Endothelial cell of umbilical vein (primary cell): ENCODE measurements at regions not wholly inside any gene's neighbourhood (a gene's known extent, or its start where the extent isn't known, plus 50 kb on each side); places are given as distances from the start of the nearest gene placed in this dataset.

Experiments used
- EZH2 ChIP-seq: IDR thresholded peaks from 2 replicates; pipeline ENCODE4 v1.6.1; 2012; ENCODE audit warnings: borderline replicate concordance, low read depth, mild to moderate bottlenecking, moderate library complexity, low read length, inconsistent platforms; ENCODE audit not compliant: severe bottlenecking
- MYC ChIP-seq: IDR thresholded peaks from one replicate; pipeline ENCODE4 v1.6.1; 2011; ENCODE audit warnings: mild to moderate bottlenecking, low read depth, low read length
- POLR2A ChIP-seq: IDR thresholded peaks from 2 replicates; pipeline ENCODE4 v1.6.1; 2012; ENCODE audit warnings: low read depth, mild to moderate bottlenecking, control low read depth, low read length
- POLR2AphosphoS5 ChIP-seq: IDR thresholded peaks from 2 replicates; pipeline ENCODE4 v1.6.1; 2012; ENCODE audit warnings: low read depth, mild to moderate bottlenecking, control low read depth, low read length, moderate library complexity; ENCODE audit not compliant: insufficient read depth
- TF ChIP-seq, protein P1 (sequence below), 2 donors: IDR thresholded peaks; 1 replicate in 1 of 2; 2 replicates in 1 of 2; pipeline ENCODE4 v1.5.1; 2011; ENCODE audit warnings: low read length in 2 of 2, mild to moderate bottlenecking in 2 of 2, moderate library complexity in 2 of 2, control low read depth in 1 of 2, inconsistent platforms in 1 of 2, low read depth in 1 of 2; ENCODE audit not compliant: insufficient read depth in 1 of 2; ENCODE audit errors: extremely low read depth in 1 of 2
- TF ChIP-seq, protein P2 (sequence below): IDR thresholded peaks from 2 replicates; pipeline ENCODE4 v1.6.1; 2011; ENCODE audit not compliant: insufficient read depth, insufficient read length

DNA sequence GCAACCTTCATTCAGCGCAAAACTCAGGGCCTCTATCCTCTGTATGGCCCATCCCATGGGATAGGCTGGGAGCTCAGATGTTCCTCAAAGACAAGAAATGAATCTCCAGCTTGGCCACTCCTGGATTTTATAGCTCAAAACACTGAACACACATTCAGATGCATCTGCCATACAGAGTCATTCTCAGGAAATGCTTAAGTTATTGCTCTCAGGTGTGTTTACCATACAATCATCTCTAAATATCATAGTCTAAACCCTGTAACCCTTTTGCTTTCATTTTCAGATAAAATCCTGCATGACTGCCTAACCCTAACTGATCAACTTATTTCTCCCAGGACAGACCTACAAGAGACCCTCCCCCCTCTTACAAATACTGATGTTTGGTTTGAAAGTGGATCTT, 140.9 kb upstream of the FMR1 start:
- TF ChIP-seq POLR2A (no peak), EZH2 (no peak), POLR2AphosphoS5 (no peak), MYC (no peak)
- TF ChIP-seq, protein P1, sequence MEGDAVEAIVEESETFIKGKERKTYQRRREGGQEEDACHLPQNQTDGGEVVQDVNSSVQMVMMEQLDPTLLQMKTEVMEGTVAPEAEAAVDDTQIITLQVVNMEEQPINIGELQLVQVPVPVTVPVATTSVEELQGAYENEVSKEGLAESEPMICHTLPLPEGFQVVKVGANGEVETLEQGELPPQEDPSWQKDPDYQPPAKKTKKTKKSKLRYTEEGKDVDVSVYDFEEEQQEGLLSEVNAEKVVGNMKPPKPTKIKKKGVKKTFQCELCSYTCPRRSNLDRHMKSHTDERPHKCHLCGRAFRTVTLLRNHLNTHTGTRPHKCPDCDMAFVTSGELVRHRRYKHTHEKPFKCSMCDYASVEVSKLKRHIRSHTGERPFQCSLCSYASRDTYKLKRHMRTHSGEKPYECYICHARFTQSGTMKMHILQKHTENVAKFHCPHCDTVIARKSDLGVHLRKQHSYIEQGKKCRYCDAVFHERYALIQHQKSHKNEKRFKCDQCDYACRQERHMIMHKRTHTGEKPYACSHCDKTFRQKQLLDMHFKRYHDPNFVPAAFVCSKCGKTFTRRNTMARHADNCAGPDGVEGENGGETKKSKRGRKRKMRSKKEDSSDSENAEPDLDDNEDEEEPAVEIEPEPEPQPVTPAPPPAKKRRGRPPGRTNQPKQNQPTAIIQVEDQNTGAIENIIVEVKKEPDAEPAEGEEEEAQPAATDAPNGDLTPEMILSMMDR (IDR thresholded peaks at IDR 0.05; ENCODE audit: extremely low read depth in 1 of 2, insufficient read depth in 1 of 2, low read depth in 1 of 2, low read length in 2 of 2), result no peak
- TF ChIP-seq, protein P2, sequence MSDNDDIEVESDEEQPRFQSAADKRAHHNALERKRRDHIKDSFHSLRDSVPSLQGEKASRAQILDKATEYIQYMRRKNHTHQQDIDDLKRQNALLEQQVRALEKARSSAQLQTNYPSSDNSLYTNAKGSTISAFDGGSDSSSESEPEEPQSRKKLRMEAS, result no peak
